ENCODE measurements at regions not wholly inside any gene's neighbourhood (a gene's known extent, or its start where the extent isn't known, plus 50 kb on each side); places are given as distances from the start of the nearest gene placed in this dataset.
"Not testable (repeated sequence)": the region's sequence is repeated elsewhere in the genome, so short reads cannot be mapped to it uniquely, and the experiment has no call there.

DNA sequence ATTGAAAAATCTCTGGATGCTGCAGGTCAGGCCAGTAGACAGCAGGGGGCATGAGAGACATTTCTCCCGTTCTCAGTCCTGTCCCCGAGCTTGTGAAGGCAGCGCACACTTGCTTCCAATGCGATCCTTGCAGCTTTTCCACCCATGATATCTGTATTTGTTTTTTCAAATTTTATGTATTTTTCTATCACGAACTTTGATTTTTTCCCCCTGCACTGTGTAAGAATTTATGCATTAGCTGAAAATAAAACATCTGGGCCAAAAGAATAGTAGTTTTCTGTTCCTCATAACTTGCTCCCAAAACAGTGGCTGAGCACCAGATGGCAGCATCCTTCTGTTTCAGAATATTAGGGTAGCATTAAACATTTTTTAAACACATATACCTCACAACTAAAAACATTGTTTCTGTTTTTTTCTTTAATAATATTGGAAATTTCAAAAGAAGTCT lies 90.9 kb upstream of the PABPC3 start:
- not testable (repeated sequence) for DNase-seq, H3K36me3 Mint-ChIP-seq, H3K4me3 Mint-ChIP-seq, H3K27ac Mint-ChIP-seq, H3K4me1 Mint-ChIP-seq, H3K9me3 Mint-ChIP-seq
- peaks cover 3 to 17% (median 9%) of the 10 kb centered on the region in 3 donors for H3K27me3 Mint-ChIP-seq (ENCODE audit: low read depth in 3 of 3)

DNA sequence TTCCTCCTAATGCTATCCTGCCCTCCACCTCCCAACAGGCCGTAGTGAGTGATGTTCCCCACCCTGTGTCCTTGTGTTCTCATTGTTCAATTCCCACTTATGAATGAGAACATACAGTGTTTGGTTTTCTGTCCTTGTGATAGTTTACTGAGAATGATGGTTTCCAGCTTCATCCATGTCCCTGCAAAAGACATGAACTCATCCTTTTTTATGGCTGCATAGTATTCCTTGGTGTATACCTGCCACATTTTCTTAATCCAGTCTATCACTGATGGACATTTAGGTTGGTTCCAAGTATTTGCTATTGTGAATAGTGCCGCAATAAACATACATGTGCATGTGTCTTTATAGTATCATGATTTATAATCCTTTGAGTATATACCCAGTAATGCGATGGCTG lies 88.5 kb upstream of the PABPC3 start:
- H3K27me3 Mint-ChIP-seq (ENCODE audit: low read depth in 3 of 3); H3K36me3 Mint-ChIP-seq; H3K4me3 Mint-ChIP-seq; DNase-seq; H3K27ac Mint-ChIP-seq; H3K9me3 Mint-ChIP-seq; H3K4me1 Mint-ChIP-seq: not testable (repeated sequence)

DNA sequence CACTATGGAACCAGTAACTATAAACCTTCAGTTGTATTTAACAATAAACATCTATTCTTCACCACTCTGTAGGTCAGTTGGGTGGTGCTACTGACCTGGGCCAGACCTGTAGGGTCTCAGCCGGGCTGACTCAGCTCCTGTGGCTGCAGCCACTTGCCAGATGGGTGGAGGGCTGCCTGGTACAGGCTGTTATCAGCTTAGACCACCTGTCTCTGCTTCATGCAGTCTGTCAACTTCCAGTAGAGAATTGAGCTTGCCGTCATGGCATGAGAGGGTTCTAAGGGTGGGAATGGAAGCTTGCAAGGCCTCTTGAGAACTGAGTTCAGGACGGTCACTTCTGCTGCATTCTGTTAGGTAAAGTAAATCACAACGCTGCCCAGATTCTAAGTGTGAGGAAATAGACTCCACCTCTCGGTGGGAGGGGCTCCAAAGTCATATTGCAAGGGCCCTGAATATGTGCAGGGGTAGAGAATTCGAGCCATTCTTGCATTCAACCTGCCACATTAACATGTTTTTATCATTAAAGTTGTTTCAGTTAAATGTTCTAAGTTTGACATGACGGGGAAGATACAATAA lies 81.5 kb upstream of the PABPC3 start:
- not testable (repeated sequence) for H3K36me3 Mint-ChIP-seq; DNase-seq; H3K4me1 Mint-ChIP-seq; H3K27me3 Mint-ChIP-seq (ENCODE audit: low read depth in 3 of 3); H3K27ac Mint-ChIP-seq; H3K9me3 Mint-ChIP-seq; H3K4me3 Mint-ChIP-seq

DNA sequence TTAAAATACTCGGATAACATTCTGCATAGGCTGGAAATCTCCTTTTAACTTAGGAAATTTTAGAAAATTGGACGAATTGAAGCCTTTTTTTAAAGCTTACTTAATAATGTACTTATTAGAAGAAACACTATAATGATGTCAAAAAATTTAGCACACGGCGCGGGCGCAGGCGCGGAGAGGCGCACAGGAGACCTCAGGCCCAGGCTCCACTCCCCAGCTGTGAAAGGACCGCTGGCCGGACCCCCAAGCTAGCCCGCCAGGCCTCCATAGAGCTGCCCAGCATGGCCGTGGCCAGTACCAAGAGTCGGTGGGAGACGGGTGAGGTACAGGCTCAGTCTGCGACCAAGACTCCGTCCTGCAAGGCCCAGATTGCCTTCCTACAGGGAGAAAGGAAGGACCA lies 78.8 kb upstream of the PABPC3 start:
- H3K36me3 Mint-ChIP-seq, H3K4me3 Mint-ChIP-seq: not testable (repeated sequence)
- H3K27me3 Mint-ChIP-seq (ENCODE audit: low read depth in 3 of 3) = peaks cover 8 to 19% (median 9%) of the 10 kb centered on the region in 3 donors

DNA sequence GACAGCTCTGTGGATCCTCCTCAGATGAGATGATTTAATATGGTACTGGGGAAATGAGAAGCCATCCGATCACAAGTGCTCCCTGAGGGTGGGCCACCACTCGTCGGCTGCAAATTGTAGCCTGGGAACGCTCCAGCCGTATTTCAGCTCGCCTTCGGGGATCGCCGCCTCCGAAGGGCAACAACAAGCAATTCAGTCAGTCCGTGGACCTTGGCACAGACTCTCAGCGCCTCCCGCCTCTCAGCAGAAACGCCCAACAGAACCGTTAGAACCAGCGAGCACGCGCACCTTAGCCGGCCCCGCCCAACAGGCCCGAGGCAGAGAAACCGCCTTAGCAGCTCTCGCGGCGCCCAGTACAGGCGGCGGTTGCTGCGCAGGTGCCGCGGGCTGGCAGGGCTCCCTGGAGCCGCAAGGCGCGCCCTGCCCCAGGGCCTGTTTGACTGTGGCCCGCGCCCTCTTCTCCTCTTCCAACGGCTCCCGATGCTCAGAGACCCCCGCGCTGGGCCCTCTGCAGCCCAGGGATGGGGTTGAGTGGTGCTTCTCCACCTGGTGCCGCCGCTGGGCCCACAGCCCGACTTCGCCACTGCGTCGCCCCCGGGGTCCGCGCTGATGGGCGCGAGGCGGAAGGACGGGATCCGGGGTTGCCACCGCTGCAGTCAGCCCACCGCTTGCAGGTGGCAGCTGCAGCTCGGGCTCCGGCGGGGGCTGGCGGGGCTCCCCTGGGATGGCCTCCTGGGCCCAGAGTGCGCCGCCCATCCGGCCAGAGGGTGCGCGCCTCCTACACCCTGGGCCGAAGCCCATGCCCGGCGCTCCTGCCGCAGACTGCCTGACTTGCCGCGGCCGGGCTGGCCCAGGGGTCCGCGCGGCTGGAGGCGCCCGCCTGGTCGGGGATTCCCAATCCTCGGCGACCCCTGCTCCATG lies 77.9 kb upstream of the PABPC3 start:
- not testable (repeated sequence) for DNase-seq, H3K9me3 Mint-ChIP-seq, H3K4me1 Mint-ChIP-seq, H3K27ac Mint-ChIP-seq, H3K36me3 Mint-ChIP-seq
- Mint-ChIP-seq H3K27me3 (ENCODE audit: low read depth in 3 of 3) (peaks cover 8 to 19% (median 9%) of the 10 kb centered on the region in 3 donors), H3K4me3 (peak overlapping the region in 2 of 5 donors; percentile 40 to 62)

More for the DNA sequence above, 78.8 kb upstream of the PABPC3 start:
- H3K4me1 Mint-ChIP-seq, H3K27ac Mint-ChIP-seq, H3K9me3 Mint-ChIP-seq, DNase-seq: not testable (repeated sequence)

DNA sequence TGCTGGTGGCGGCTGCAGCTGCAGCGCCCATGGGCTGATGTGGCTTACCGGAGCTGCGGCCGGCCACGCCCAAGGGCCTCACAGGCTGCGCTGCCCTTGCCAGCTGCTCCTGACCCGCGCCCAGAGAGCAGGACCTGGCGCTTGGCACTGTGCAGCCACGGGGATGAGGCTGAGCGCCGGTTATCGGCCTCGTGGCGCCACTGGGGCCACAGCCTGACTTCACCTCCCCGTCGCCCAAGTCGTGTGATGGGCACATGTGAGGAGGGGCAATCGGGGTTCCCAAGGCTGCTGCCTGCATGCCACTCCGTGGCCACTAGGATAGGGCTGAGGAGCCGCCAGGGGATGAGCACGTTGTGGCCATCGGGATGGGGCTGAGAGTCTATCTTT lies 77.2 kb upstream of the PABPC3 start:
- peaks cover 7 to 19% (median 9%) of the 10 kb centered on the region in 3 donors for H3K27me3 Mint-ChIP-seq (ENCODE audit: low read depth in 3 of 3)

DNA sequence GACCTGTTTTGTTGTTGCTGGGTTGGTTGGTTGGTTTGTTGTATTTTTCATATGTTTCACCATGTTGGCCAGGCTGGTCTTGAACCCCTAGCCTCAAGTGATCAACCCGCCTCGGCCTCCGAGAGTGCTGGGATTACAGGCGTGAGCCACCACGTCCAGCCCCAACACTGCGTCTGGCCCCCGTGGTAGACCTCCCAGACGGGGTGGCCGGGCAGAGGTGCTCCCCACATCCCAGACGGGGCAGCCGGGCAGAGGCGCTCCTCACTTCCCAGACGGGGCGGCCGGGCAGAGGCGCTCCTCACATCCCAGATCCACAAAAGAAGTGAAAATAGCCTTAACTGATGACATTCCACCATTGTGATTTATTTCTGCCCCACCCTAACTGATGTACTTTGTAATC lies 76.2 kb upstream of the PABPC3 start:
- not testable (repeated sequence) for H3K9me3 Mint-ChIP-seq, H3K36me3 Mint-ChIP-seq, H3K4me1 Mint-ChIP-seq, H3K27ac Mint-ChIP-seq, H3K4me3 Mint-ChIP-seq, DNase-seq
- H3K27me3 Mint-ChIP-seq (ENCODE audit: low read depth in 3 of 3) = peaks cover 5 to 19% (median 7%) of the 10 kb centered on the region in 3 donors

More for the DNA sequence above, 77.2 kb upstream of the PABPC3 start:
- no peak overlapping the region for H3K27ac Mint-ChIP-seq
- H3K9me3 Mint-ChIP-seq = no peaks in the 10 kb centered on the region
- peaks cover 3 to 8% of the 10 kb centered on the region in 2 donors for H3K4me1 Mint-ChIP-seq
- no peak overlapping the region for H3K4me3 Mint-ChIP-seq
- peaks cover 0 to 5% (median 0%) of the 10 kb centered on the region in 3 donors for H3K36me3 Mint-ChIP-seq
- no peak for DNase-seq

DNA sequence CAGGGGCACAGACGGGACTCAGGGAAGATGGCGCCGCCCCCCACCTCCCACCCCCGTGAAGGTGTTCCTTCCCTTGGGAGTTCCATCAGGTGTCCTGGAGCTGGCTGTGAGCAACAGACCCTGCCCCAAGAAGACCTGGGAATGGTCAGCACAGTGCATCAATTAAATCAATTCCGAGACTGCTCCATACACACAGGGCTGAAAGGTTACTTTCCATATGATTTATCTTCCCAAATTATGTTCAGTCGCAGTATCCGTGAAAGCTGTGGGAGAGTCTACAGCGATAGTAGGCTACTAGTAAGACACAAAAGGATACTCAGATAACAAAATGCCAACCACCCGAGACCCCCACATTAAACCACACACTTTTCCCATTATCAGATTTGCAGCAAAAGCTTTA lies 71.8 kb upstream of the PABPC3 start:
- Mint-ChIP-seq H3K27ac (no peak overlapping the region), H3K9me3 (no peaks in the 10 kb centered on the region), H3K27me3 (ENCODE audit: low read depth in 3 of 3) (peaks cover 3 to 20% (median 8%) of the 10 kb centered on the region in 3 donors), H3K36me3 (peaks cover 0 to 5% (median 0%) of the 10 kb centered on the region in 3 donors), H3K4me1 (no peaks in the 10 kb centered on the region), H3K4me3 (no peak overlapping the region)
- DNase-seq = no peak

DNA sequence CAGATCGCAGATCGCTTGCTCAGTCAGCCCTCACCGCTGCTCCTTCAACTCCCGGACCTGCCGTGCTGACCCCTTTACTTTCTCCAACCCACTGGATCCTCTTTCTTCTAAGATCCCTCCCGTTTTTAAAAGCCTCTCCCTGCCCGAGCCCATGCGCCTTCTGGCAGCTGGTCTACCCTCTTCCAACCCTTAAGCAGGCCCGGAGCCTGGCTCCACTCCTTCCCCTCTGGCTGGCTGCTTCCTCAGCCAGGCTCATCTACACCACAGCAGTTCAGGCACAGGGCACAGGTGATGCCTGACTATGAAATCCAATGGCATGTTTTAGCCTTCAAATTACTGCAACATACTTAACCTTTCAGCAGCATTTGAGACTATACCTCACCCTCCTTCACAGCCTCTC lies 63.8 kb upstream of the PABPC3 start:
- DNase-seq = no peak
- Mint-ChIP-seq H3K36me3 (no peaks in the 10 kb centered on the region), H3K27me3 (ENCODE audit: low read depth in 3 of 3) (peaks cover 5 to 16% (median 6%) of the 10 kb centered on the region in 3 donors), H3K27ac (no peak overlapping the region), H3K4me3 (no peak overlapping the region), H3K4me1 (no peaks in the 10 kb centered on the region), H3K9me3 (no peaks in the 10 kb centered on the region)

DNA sequence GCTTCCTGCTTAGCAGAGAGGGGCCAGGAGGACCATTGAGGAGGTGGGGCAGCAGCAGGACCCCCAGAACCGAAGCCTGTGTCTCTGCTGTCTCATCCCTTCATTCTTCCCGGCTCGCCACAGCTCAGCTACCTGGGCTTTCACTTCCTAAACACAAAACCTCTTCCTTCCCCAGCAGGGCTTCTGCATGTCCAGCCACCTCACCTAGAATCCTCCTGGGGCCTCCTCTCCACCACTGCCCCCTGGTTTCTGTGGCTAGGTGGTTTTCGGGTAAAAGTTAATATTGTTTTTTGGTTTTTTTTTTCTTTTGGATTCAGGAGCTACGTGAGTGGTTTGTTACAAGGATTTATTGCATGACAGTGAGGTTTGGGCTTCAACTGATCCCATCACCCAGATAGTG lies 61.8 kb upstream of the PABPC3 start:
- Mint-ChIP-seq H3K36me3 (no peaks in the 10 kb centered on the region), H3K27me3 (ENCODE audit: low read depth in 3 of 3) (peaks cover 5 to 19% (median 7%) of the 10 kb centered on the region in 3 donors), H3K4me3 (no peak overlapping the region), H3K27ac (no peak overlapping the region), H3K4me1 (no peaks in the 10 kb centered on the region), H3K9me3 (no peaks in the 10 kb centered on the region)
- no peak for DNase-seq

DNA sequence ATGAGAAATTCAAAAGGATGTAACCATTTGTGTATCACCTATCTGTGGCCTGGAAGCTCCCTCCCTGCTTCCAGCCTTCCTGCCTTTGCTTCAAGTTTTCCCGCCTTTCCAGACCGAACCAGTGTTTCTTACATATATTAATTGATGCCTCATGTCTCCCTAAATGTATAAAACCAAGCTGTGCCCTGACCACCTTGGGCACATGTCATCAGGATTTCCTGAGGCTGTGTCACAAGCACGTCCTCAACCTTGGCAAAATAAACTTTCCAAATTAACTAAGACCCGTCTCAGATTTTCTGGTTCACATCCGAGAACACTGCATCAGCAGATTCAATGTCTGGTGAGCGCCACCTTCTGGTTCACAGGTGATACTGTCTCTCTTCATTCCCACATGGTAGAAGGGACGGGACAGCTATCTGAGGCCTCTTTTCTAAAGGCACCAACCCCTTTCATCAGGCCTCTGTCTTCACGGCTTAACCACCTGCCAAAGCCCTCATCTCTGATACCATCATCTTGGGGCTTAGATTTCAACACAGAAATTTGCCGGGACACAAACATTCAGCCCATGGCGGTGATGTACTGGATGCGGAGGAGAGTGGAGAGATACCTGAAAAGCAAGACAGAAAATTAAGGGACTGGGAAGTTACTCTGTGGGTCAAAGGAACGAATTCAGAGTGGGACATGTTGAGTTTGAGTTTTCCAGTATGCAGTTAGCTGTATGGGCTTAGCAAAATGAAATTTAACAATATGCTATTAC lies 58.7 kb upstream of the PABPC3 start:
- Mint-ChIP-seq H3K27ac (no peak overlapping the region), H3K4me3 (no peak overlapping the region), H3K9me3 (no peaks in the 10 kb centered on the region), H3K36me3 (no peaks in the 10 kb centered on the region), H3K27me3 (ENCODE audit: low read depth in 3 of 3) (peaks cover 6 to 14% (median 8%) of the 10 kb centered on the region in 3 donors), H3K4me1 (no peaks in the 10 kb centered on the region)
- DNase-seq = peak; percentile 9 to 24 (median 22)

DNA sequence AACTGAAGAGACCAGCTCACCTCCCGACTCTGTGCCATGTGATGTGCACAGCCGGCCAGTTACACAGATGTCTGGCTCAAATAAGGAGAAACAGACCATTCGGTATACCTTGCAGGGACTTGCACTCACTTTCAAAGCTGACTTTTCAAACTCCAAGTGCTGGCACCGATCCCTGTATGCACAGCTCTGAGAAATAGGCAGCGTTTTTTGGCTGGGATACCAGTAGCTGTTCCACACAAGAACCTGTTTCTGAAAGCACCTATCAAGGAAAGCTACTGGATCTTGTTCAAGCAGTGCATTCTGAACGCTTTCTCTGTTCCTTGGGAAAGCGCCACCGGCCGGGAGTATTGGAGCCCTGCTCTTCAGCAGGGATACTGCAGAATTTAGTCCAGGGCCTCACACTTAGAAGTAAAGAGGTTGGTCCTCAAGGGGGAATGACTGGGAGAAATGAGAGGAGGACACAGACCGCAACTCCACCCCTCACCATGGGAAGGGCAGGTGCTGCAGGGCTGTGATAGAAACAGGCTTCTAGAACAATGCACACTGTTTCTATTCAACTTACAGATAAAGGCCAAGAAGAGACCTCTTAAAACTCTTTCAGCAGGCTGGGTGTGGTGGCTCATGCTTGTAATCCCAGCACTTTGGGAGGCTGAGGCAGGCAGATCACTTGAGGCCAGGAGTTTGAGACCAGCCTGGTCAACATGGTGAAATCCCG lies 53.6 kb upstream of the PABPC3 start:
- Mint-ChIP-seq H3K4me3 (no peak overlapping the region), H3K36me3 (no peaks in the 10 kb centered on the region), H3K9me3 (no peaks in the 10 kb centered on the region), H3K4me1 (no peaks in the 10 kb centered on the region), H3K27ac (no peak overlapping the region), H3K27me3 (ENCODE audit: low read depth in 3 of 3) (peaks cover 10 to 13% (median 12%) of the 10 kb centered on the region in 3 donors)
- DNase-seq = no peak

DNA sequence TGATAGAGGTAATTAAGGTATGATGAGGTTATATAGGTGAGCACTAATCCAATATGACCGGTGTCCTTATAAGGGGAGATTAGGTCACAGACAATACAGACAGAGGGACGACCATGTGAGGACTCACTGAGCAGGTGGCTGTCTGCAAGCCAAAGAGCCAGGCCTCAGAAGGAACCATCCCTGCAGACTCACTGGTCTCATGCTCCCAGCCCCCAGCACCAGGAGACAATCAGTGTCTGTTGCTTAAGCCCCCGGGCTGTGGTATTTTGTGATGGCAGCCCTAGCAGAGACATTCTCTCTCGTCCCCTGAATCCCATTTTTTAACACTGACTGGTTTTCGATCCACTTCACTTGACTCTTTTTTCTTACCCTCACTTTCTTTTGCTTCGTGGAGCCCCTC lies 51.9 kb upstream of the PABPC3 start:
- no peak overlapping the region for H3K27ac Mint-ChIP-seq
- peaks cover 0 to 4% (median under 1%) of the 10 kb centered on the region in 6 donors for H3K9me3 Mint-ChIP-seq
- H3K4me3 Mint-ChIP-seq = no peak overlapping the region
- no peaks in the 10 kb centered on the region for H3K36me3 Mint-ChIP-seq
- H3K4me1 Mint-ChIP-seq = no peaks in the 10 kb centered on the region
- peaks cover 13 to 23% (median 14%) of the 10 kb centered on the region in 3 donors for H3K27me3 Mint-ChIP-seq (ENCODE audit: low read depth in 3 of 3)
- no peak for DNase-seq

All from immature natural killer cell (primary cell).